ENCODE measurements at regions not wholly inside any gene's neighbourhood (a gene's known extent, or its start where the extent isn't known, plus 50 kb on each side); places are given as distances from the start of the nearest gene placed in this dataset.
"Not testable (repeated sequence)": the region's sequence is repeated elsewhere in the genome, so short reads cannot be mapped to it uniquely, and the experiment has no call there.

- peaks cover 11% of the 10 kb centered on the region for H3K9me3 Mint-ChIP-seq (ENCODE audit: insufficient read depth)
- POLR2A ChIA-PET, result no interaction called here
- no peaks in the 10 kb centered on the region for H3K36me3 Mint-ChIP-seq (ENCODE audit: low read depth)
- H3K27me3 Mint-ChIP-seq (ENCODE audit: low read depth), result no peaks in the 10 kb centered on the region
- no peak overlapping the region for H3K4me3 Mint-ChIP-seq
- ATAC-seq (no peak), DNase-seq (no peak)
- H3K27ac Mint-ChIP-seq, result no peak overlapping the region
- CTCF ChIA-PET, result no interaction called here
- no peaks in the 10 kb centered on the region for H3K4me1 Mint-ChIP-seq (ENCODE audit: low read depth)
Measured at GRCh38 chr5:166267907-166268306, 2023.5 kb upstream of the WWC1 start.

- ATAC-seq (no peak), DNase-seq (no peak)
- H3K27me3 Mint-ChIP-seq (ENCODE audit: low read depth), result no peaks in the 10 kb centered on the region
- H3K27ac Mint-ChIP-seq, result no peak overlapping the region
- peaks cover 6% of the 10 kb centered on the region for H3K9me3 Mint-ChIP-seq (ENCODE audit: insufficient read depth)
- H3K4me1 Mint-ChIP-seq (ENCODE audit: low read depth), result no peaks in the 10 kb centered on the region
- POLR2A ChIA-PET, result no interaction called here
- CTCF ChIA-PET, result no interaction called here
- H3K4me3 Mint-ChIP-seq, result no peak overlapping the region
- H3K36me3 Mint-ChIP-seq (ENCODE audit: low read depth), result no peaks in the 10 kb centered on the region
Measured at GRCh38 chr5:166270712-166271111, 2020.7 kb upstream of the WWC1 start.

GRCh38 chr5:166276006-166276405, 2015.4 kb upstream of the WWC1 start:
- Mint-ChIP-seq H3K36me3 (ENCODE audit: low read depth) (no peaks in the 10 kb centered on the region), H3K27ac (no peak overlapping the region), H3K4me3 (no peak overlapping the region), H3K27me3 (ENCODE audit: low read depth) (no peaks in the 10 kb centered on the region), H3K4me1 (ENCODE audit: low read depth) (no peaks in the 10 kb centered on the region), H3K9me3 (ENCODE audit: insufficient read depth) (peaks cover 9% of the 10 kb centered on the region)
- CTCF ChIA-PET, result no interaction called here
- POLR2A ChIA-PET, result no interaction called here
- no peak for DNase-seq
- ATAC-seq, result no peak

- DNase-seq (no peak), ATAC-seq (no peak)
- no peaks in the 10 kb centered on the region for H3K27me3 Mint-ChIP-seq (ENCODE audit: low read depth)
- peaks cover 25% of the 10 kb centered on the region for H3K9me3 Mint-ChIP-seq (ENCODE audit: insufficient read depth)
- POLR2A ChIA-PET, result no interaction called here
- H3K4me1 Mint-ChIP-seq (ENCODE audit: low read depth), result no peaks in the 10 kb centered on the region
- CTCF ChIA-PET, result no interaction called here
- H3K27ac Mint-ChIP-seq, result no peak overlapping the region
- no peak overlapping the region for H3K4me3 Mint-ChIP-seq
- H3K36me3 Mint-ChIP-seq (ENCODE audit: low read depth), result no peaks in the 10 kb centered on the region
Measured at GRCh38 chr5:166279828-166280227, 2011.6 kb upstream of the WWC1 start.

- ChIA-PET CTCF (no interaction called here), POLR2A (no interaction called here)
- H3K4me3 Mint-ChIP-seq, result no peak overlapping the region
- H3K4me1 Mint-ChIP-seq (ENCODE audit: low read depth), result no peaks in the 10 kb centered on the region
- peaks cover 22% of the 10 kb centered on the region for H3K9me3 Mint-ChIP-seq (ENCODE audit: insufficient read depth)
- no peak for ATAC-seq
- no peaks in the 10 kb centered on the region for H3K27me3 Mint-ChIP-seq (ENCODE audit: low read depth)
- no peaks in the 10 kb centered on the region for H3K36me3 Mint-ChIP-seq (ENCODE audit: low read depth)
- no peak for DNase-seq
- H3K27ac Mint-ChIP-seq, result no peak overlapping the region
Measured at GRCh38 chr5:166281433-166281832, 2010.0 kb upstream of the WWC1 start.

GRCh38 chr5:166282939-166283338, 2008.5 kb upstream of the WWC1 start:
- Mint-ChIP-seq H3K36me3 (ENCODE audit: low read depth) (no peaks in the 10 kb centered on the region), H3K4me3 (no peak overlapping the region), H3K9me3 (ENCODE audit: insufficient read depth) (peaks cover 20% of the 10 kb centered on the region), H3K27ac (no peak overlapping the region), H3K27me3 (ENCODE audit: low read depth) (no peaks in the 10 kb centered on the region), H3K4me1 (ENCODE audit: low read depth) (no peaks in the 10 kb centered on the region)
- POLR2A ChIA-PET, result no interaction called here
- CTCF ChIA-PET, result no interaction called here
- DNase-seq (no peak), ATAC-seq (no peak)

- Mint-ChIP-seq H3K27me3 (ENCODE audit: low read depth) (no peaks in the 10 kb centered on the region), H3K4me1 (ENCODE audit: low read depth) (no peaks in the 10 kb centered on the region), H3K36me3 (ENCODE audit: low read depth) (no peaks in the 10 kb centered on the region), H3K9me3 (ENCODE audit: insufficient read depth) (peaks cover 23% of the 10 kb centered on the region), H3K27ac (no peak overlapping the region), H3K4me3 (no peak overlapping the region)
- POLR2A ChIA-PET, result no interaction called here
- CTCF ChIA-PET, result no interaction called here
- ATAC-seq (no peak), DNase-seq (no peak)
Measured at GRCh38 chr5:166285361-166285760, 2006.1 kb upstream of the WWC1 start.

- peaks cover 23% of the 10 kb centered on the region for H3K9me3 Mint-ChIP-seq (ENCODE audit: insufficient read depth)
- DNase-seq, result no peak
- ChIA-PET CTCF (no interaction called here), POLR2A (no interaction called here)
- no peak overlapping the region for H3K27ac Mint-ChIP-seq
- H3K27me3 Mint-ChIP-seq (ENCODE audit: low read depth), result no peaks in the 10 kb centered on the region
- H3K4me3 Mint-ChIP-seq, result no peak overlapping the region
- H3K4me1 Mint-ChIP-seq (ENCODE audit: low read depth), result no peaks in the 10 kb centered on the region
- no peaks in the 10 kb centered on the region for H3K36me3 Mint-ChIP-seq (ENCODE audit: low read depth)
- no peak for ATAC-seq
Measured at GRCh38 chr5:166286832-166287231, 2004.6 kb upstream of the WWC1 start.

GRCh38 chr5:166287866-166288265, 2003.6 kb upstream of the WWC1 start:
- ChIA-PET POLR2A (no interaction called here), CTCF (no interaction called here)
- H3K36me3 Mint-ChIP-seq (ENCODE audit: low read depth), result no peaks in the 10 kb centered on the region
- ATAC-seq (no peak), DNase-seq (no peak)
- H3K4me1 Mint-ChIP-seq (ENCODE audit: low read depth), result no peaks in the 10 kb centered on the region
- H3K4me3 Mint-ChIP-seq, result no peak overlapping the region
- no peak overlapping the region for H3K27ac Mint-ChIP-seq
- peaks cover 16% of the 10 kb centered on the region for H3K9me3 Mint-ChIP-seq (ENCODE audit: insufficient read depth)
- no peaks in the 10 kb centered on the region for H3K27me3 Mint-ChIP-seq (ENCODE audit: low read depth)

GRCh38 chr5:166291800-166292199, 1999.6 kb upstream of the WWC1 start:
- ATAC-seq, POLR2A ChIA-PET: not testable (repeated sequence)

GRCh38 chr5:166293892-166294291, 1997.6 kb upstream of the WWC1 start:
- Mint-ChIP-seq H3K4me3 (no peak overlapping the region), H3K9me3 (ENCODE audit: insufficient read depth) (peaks cover 15% of the 10 kb centered on the region), H3K27ac (no peak overlapping the region), H3K4me1 (ENCODE audit: low read depth) (no peaks in the 10 kb centered on the region), H3K36me3 (ENCODE audit: low read depth) (no peaks in the 10 kb centered on the region), H3K27me3 (ENCODE audit: low read depth) (no peaks in the 10 kb centered on the region)
- ChIA-PET POLR2A (no interaction called here), CTCF (no interaction called here)
- DNase-seq (no peak), ATAC-seq (no peak)

More at GRCh38 chr5:166291800-166292199, 1999.6 kb upstream of the WWC1 start:
- peaks cover 11% of the 10 kb centered on the region for H3K9me3 Mint-ChIP-seq (ENCODE audit: insufficient read depth)
- CTCF ChIA-PET; H3K27ac Mint-ChIP-seq; DNase-seq; H3K36me3 Mint-ChIP-seq (ENCODE audit: low read depth); H3K4me1 Mint-ChIP-seq (ENCODE audit: low read depth); H3K4me3 Mint-ChIP-seq; H3K27me3 Mint-ChIP-seq (ENCODE audit: low read depth): not testable (repeated sequence)

- peaks cover under 1% of the 10 kb centered on the region for H3K9me3 Mint-ChIP-seq (ENCODE audit: insufficient read depth)
- POLR2A ChIA-PET, result no interaction called here
- H3K36me3 Mint-ChIP-seq (ENCODE audit: low read depth), result no peaks in the 10 kb centered on the region
- CTCF ChIA-PET, result no interaction called here
- DNase-seq, result no peak
- no peak overlapping the region for H3K4me3 Mint-ChIP-seq
- H3K27ac Mint-ChIP-seq, result no peak overlapping the region
- no peaks in the 10 kb centered on the region for H3K27me3 Mint-ChIP-seq (ENCODE audit: low read depth)
- H3K4me1 Mint-ChIP-seq (ENCODE audit: low read depth), result no peaks in the 10 kb centered on the region
- no peak for ATAC-seq
Measured at GRCh38 chr5:166302166-166302565, 1989.3 kb upstream of the WWC1 start.

- ATAC-seq (no peak), DNase-seq (no peak)
- Mint-ChIP-seq H3K36me3 (ENCODE audit: low read depth) (no peaks in the 10 kb centered on the region), H3K4me3 (no peak overlapping the region), H3K27ac (no peak overlapping the region), H3K27me3 (ENCODE audit: low read depth) (no peaks in the 10 kb centered on the region), H3K4me1 (ENCODE audit: low read depth) (no peaks in the 10 kb centered on the region), H3K9me3 (ENCODE audit: insufficient read depth) (peaks cover 8% of the 10 kb centered on the region)
- CTCF ChIA-PET, result no interaction called here
- POLR2A ChIA-PET, result no interaction called here
Measured at GRCh38 chr5:166317425-166317824, 1974.0 kb upstream of the WWC1 start.

Measured in activated CD8-positive, alpha-beta T cell treated with anti-CD3 and anti-CD28 coated beads, Interleukin-2, amount 10 ng/mL, durations not matched to agents 7 days and 5 days (primary cell).